ENCODE measurements at regions not wholly inside any gene's neighbourhood (a gene's known extent, or its start where the extent isn't known, plus 50 kb on each side); places are given as distances from the start of the nearest gene placed in this dataset.

DNA sequence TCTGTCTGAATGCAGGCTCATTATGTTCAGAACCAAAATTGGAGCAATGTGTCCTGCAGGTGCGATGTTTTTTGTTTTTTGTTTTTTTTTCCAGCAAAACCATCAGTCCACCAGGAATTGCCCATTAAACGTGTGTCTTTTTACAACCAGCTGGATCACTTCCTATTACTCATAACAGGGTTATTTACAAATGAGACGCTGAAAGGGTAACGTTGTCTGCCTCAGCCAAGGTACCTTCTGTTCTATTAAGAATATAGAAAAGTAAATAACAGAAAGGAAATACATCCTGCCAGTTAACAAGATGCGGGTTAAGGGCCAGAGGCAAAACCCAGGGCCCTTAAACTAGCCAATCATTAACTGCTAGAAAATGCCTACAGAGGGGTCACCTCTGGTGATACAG, 590.4 kb downstream of the TBC1D4 start:
- no peak overlapping the region for H2AFZ ChIP-seq
- H4K20me1 ChIP-seq (replicated peaks; ENCODE audit: insufficient read depth): no peaks in the 10 kb centered on the region
- no peak overlapping the region for H3K27ac Mint-ChIP-seq
- no peak overlapping the region for H3K27ac ChIP-seq (ENCODE audit: low read depth)
- no peaks in the 10 kb centered on the region for H3K9me2 ChIP-seq (ENCODE audit: insufficient read depth)
- H3K4me1 Mint-ChIP-seq: no peaks in the 10 kb centered on the region
- no peaks in the 10 kb centered on the region for H3K36me3 Mint-ChIP-seq (ENCODE audit: low read depth)
- no peak overlapping the region for H3K4me3 ChIP-seq
- H3K4me3 Mint-ChIP-seq: no peak overlapping the region
- no peak for ATAC-seq
- no peaks in the 10 kb centered on the region for H3K79me2 ChIP-seq (replicated peaks; ENCODE audit: insufficient read depth)
- H3K36me3 ChIP-seq (ENCODE audit: insufficient read depth): no peaks in the 10 kb centered on the region
- H3K27me3 ChIP-seq (ENCODE audit: insufficient read depth): no peaks in the 10 kb centered on the region
- H3K4me2 ChIP-seq: no peak overlapping the region
- H3K4me1 ChIP-seq (ENCODE audit: insufficient read depth): no peaks in the 10 kb centered on the region
- no peaks in the 10 kb centered on the region for H3K27me3 Mint-ChIP-seq (ENCODE audit: insufficient read depth, low read depth, poor library complexity)
- TF ChIP-seq POLR2AphosphoS5 (IDR thresholded peaks at IDR 0.05; ENCODE audit: low read depth) (no peak), CREB1 (CRISPR knock-in tag; IDR thresholded peaks at IDR 0.05; ENCODE audit: low read depth) (no peak), STAT1 (IDR thresholded peaks at IDR 0.05; ENCODE audit: unreplicated experiment) (no peak), ZNF331 (CRISPR knock-in tag; IDR thresholded peaks at IDR 0.05; ENCODE audit: low read depth) (no peak), JUNB (IDR thresholded peaks at IDR 0.05; ENCODE audit: unreplicated experiment) (no peak), ZNF114 (CRISPR knock-in tag; IDR thresholded peaks at IDR 0.05) (no peak), EZH2phosphoT487 (IDR thresholded peaks at IDR 0.05; ENCODE audit: unreplicated experiment) (no peak)
- no peaks in the 10 kb centered on the region for H3F3A ChIP-seq (replicated peaks; ENCODE audit: low read depth)
- no peak for DNase-seq (ENCODE audit: low spot score)
- no peaks in the 10 kb centered on the region for H3K9me3 Mint-ChIP-seq

DNA sequence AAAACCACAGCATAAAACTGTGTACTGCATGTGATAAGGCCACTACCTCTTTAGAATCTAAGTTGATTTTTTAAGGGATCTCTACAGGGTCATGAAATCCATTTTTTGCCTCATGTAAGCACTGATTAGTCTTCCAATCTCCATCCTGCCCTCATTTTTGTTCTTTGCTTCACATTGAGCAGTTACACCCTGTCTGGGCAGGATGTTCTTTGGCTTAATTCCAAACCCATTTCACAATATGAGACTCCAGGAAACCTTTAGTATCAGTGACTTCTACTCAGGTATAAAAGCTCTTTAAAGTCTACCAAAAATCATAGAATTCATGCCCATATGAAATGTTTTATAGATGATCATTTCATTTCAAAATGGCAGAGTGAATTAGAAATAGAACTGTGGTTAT, 592.6 kb downstream of the TBC1D4 start:
- H3K36me3 ChIP-seq (ENCODE audit: insufficient read depth): no peaks in the 10 kb centered on the region
- Mint-ChIP-seq H3K4me3 (no peak overlapping the region), H3K27ac (no peak overlapping the region), H3K4me1 (no peaks in the 10 kb centered on the region), H3K36me3 (ENCODE audit: low read depth) (no peaks in the 10 kb centered on the region), H3K27me3 (ENCODE audit: insufficient read depth, low read depth, poor library complexity) (no peaks in the 10 kb centered on the region), H3K9me3 (no peaks in the 10 kb centered on the region)
- H3K27me3 ChIP-seq (ENCODE audit: insufficient read depth): no peaks in the 10 kb centered on the region
- ATAC-seq (no peak), DNase-seq (ENCODE audit: low spot score) (no peak)
- H3K4me3 ChIP-seq: no peak overlapping the region
- no peak overlapping the region for H3K4me2 ChIP-seq
- H4K20me1 ChIP-seq (replicated peaks; ENCODE audit: insufficient read depth): no peaks in the 10 kb centered on the region
- no peaks in the 10 kb centered on the region for H3K9me2 ChIP-seq (ENCODE audit: insufficient read depth)
- no peaks in the 10 kb centered on the region for H3F3A ChIP-seq (replicated peaks; ENCODE audit: low read depth)
- H3K27ac ChIP-seq (ENCODE audit: low read depth): no peak overlapping the region
- no peaks in the 10 kb centered on the region for H3K79me2 ChIP-seq (replicated peaks; ENCODE audit: insufficient read depth)
- no peak overlapping the region for H2AFZ ChIP-seq
- H3K4me1 ChIP-seq (ENCODE audit: insufficient read depth): no peaks in the 10 kb centered on the region
- no peak for TF ChIP-seq CREB1 (CRISPR knock-in tag; IDR thresholded peaks at IDR 0.05; ENCODE audit: low read depth)
- no peak for TF ChIP-seq EZH2 (IDR thresholded peaks at IDR 0.05; ENCODE audit: low read depth, unreplicated experiment)
- TF ChIP-seq EZH2phosphoT487 (IDR thresholded peaks at IDR 0.05; ENCODE audit: unreplicated experiment): no peak
- TF ChIP-seq, protein P1, sequence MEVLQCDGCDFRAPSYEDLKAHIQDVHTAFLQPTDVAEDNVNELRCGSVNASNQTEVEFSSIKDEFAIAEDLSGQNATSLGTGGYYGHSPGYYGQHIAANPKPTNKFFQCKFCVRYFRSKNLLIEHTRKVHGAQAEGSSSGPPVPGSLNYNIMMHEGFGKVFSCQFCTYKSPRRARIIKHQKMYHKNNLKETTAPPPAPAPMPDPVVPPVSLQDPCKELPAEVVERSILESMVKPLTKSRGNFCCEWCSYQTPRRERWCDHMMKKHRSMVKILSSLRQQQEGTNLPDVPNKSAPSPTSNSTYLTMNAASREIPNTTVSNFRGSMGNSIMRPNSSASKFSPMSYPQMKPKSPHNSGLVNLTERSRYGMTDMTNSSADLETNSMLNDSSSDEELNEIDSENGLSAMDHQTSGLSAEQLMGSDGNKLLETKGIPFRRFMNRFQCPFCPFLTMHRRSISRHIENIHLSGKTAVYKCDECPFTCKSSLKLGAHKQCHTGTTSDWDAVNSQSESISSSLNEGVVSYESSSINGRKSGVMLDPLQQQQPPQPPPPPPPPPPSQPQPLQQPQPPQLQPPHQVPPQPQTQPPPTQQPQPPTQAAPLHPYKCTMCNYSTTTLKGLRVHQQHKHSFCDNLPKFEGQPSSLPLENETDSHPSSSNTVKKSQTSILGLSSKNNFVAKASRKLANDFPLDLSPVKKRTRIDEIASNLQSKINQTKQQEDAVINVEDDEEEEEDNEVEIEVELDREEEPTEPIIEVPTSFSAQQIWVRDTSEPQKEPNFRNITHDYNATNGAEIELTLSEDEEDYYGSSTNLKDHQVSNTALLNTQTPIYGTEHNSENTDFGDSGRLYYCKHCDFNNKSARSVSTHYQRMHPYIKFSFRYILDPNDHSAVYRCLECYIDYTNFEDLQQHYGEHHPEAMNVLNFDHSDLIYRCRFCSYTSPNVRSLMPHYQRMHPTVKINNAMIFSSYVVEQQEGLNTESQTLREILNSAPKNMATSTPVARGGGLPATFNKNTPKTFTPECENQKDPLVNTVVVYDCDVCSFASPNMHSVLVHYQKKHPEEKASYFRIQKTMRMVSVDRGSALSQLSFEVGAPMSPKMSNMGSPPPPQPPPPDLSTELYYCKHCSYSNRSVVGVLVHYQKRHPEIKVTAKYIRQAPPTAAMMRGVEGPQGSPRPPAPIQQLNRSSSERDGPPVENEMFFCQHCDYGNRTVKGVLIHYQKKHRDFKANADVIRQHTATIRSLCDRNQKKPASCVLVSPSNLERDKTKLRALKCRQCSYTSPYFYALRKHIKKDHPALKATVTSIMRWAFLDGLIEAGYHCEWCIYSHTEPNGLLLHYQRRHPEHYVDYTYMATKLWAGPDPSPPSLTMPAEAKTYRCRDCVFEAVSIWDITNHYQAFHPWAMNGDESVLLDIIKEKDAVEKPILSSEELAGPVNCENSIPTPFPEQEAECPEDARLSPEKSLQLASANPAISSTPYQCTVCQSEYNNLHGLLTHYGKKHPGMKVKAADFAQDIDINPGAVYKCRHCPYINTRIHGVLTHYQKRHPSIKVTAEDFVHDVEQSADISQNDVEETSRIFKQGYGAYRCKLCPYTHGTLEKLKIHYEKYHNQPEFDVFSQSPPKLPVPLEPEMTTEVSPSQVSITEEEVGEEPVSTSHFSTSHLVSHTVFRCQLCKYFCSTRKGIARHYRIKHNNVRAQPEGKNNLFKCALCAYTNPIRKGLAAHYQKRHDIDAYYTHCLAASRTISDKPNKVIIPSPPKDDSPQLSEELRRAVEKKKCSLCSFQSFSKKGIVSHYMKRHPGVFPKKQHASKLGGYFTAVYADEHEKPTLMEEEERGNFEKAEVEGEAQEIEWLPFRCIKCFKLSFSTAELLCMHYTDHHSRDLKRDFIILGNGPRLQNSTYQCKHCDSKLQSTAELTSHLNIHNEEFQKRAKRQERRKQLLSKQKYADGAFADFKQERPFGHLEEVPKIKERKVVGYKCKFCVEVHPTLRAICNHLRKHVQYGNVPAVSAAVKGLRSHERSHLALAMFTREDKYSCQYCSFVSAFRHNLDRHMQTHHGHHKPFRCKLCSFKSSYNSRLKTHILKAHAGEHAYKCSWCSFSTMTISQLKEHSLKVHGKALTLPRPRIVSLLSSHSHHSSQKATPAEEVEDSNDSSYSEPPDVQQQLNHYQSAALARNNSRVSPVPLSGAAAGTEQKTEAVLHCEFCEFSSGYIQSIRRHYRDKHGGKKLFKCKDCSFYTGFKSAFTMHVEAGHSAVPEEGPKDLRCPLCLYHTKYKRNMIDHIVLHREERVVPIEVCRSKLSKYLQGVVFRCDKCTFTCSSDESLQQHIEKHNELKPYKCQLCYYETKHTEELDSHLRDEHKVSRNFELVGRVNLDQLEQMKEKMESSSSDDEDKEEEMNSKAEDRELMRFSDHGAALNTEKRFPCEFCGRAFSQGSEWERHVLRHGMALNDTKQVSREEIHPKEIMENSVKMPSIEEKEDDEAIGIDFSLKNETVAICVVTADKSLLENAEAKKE (CRISPR knock-in tag; IDR thresholded peaks at IDR 0.05): no peak
- no peak for TF ChIP-seq JUNB (IDR thresholded peaks at IDR 0.05; ENCODE audit: unreplicated experiment)
- TF ChIP-seq STAT1 (IDR thresholded peaks at IDR 0.05; ENCODE audit: unreplicated experiment): no peak
- TF ChIP-seq, protein P2, sequence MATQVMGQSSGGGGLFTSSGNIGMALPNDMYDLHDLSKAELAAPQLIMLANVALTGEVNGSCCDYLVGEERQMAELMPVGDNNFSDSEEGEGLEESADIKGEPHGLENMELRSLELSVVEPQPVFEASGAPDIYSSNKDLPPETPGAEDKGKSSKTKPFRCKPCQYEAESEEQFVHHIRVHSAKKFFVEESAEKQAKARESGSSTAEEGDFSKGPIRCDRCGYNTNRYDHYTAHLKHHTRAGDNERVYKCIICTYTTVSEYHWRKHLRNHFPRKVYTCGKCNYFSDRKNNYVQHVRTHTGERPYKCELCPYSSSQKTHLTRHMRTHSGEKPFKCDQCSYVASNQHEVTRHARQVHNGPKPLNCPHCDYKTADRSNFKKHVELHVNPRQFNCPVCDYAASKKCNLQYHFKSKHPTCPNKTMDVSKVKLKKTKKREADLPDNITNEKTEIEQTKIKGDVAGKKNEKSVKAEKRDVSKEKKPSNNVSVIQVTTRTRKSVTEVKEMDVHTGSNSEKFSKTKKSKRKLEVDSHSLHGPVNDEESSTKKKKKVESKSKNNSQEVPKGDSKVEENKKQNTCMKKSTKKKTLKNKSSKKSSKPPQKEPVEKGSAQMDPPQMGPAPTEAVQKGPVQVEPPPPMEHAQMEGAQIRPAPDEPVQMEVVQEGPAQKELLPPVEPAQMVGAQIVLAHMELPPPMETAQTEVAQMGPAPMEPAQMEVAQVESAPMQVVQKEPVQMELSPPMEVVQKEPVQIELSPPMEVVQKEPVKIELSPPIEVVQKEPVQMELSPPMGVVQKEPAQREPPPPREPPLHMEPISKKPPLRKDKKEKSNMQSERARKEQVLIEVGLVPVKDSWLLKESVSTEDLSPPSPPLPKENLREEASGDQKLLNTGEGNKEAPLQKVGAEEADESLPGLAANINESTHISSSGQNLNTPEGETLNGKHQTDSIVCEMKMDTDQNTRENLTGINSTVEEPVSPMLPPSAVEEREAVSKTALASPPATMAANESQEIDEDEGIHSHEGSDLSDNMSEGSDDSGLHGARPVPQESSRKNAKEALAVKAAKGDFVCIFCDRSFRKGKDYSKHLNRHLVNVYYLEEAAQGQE (IDR thresholded peaks at IDR 0.05; ENCODE audit: unreplicated experiment): no peak
- TF ChIP-seq, protein P3, sequence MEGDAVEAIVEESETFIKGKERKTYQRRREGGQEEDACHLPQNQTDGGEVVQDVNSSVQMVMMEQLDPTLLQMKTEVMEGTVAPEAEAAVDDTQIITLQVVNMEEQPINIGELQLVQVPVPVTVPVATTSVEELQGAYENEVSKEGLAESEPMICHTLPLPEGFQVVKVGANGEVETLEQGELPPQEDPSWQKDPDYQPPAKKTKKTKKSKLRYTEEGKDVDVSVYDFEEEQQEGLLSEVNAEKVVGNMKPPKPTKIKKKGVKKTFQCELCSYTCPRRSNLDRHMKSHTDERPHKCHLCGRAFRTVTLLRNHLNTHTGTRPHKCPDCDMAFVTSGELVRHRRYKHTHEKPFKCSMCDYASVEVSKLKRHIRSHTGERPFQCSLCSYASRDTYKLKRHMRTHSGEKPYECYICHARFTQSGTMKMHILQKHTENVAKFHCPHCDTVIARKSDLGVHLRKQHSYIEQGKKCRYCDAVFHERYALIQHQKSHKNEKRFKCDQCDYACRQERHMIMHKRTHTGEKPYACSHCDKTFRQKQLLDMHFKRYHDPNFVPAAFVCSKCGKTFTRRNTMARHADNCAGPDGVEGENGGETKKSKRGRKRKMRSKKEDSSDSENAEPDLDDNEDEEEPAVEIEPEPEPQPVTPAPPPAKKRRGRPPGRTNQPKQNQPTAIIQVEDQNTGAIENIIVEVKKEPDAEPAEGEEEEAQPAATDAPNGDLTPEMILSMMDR (conservative IDR thresholded peaks at IDR 0.05; ENCODE audit: low read depth in 2 of 2): no peak
- TF ChIP-seq ZNF331 (CRISPR knock-in tag; IDR thresholded peaks at IDR 0.05; ENCODE audit: low read depth): no peak
